ENCODE measurements at regions not wholly inside any gene's neighbourhood (a gene's known extent, or its start where the extent isn't known, plus 50 kb on each side); places are given as distances from the start of the nearest gene placed in this dataset.

DNA sequence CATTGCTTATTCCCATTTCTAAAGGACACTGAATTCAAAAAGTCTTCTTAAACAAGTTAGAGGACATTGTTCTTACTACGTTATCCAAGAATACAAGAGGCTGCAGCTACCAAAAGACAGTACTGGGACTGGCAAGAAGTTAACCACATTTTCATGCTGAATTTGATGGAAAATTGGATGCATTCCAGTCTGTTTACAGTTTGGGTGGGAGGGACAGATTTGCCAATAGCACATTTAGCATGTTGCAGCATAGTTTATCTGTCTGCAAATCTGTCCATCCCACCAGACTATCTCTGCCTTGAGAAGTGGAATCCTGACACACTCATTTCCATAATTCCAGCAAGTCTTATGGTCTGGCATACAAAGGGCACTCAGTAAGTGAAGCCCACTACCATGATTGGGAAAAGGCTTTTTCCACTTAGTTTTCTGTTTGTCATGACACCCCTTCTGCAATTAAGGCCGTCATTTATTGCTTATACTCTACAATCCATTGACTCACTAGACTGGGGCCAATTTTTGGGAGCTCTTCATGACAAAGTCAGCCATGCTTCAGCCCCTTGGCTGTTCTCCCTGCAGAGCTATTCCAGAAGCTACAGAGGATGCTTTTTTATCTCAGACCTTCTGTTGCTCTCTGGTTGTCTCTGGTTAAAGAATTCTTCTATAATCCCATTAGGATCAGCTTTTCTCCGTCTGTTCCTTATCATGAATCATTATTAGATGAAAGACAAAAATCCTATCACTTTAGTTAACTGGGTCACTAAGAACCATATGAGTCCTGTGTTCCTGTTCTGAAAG lies 355.8 kb upstream of the PTBP2 start:
- no peak overlapping the region for H3K4me3 Mint-ChIP-seq
- H3K27ac Mint-ChIP-seq: no peak overlapping the region
- peaks cover 17% of the 10 kb centered on the region for H3K4me1 Mint-ChIP-seq (ENCODE audit: low read depth)
- H3K36me3 Mint-ChIP-seq (ENCODE audit: low read depth): peaks cover 4% of the 10 kb centered on the region
- peaks cover 4% of the 10 kb centered on the region for H3K27me3 Mint-ChIP-seq
- H3K9me3 Mint-ChIP-seq: peaks cover 7% of the 10 kb centered on the region

DNA sequence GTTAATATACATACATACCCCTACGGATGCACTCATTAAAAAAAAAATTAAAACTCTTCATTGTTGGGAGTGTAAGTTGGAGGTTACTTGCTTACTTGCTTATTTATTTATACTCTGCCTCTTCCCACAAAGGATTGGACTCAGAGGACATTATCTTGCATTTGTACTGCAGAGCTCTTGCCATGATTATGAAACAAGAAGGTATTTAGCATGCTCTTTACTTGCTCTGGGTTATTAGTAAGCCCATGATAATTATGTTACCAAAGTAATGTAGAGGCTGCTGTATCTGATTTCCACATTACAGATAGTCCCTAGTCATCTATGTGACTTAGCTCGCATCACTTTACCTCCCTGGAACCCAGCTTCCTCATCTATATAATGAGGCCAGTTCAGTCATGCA lies 355.1 kb upstream of the PTBP2 start:
- H3K4me1 Mint-ChIP-seq (ENCODE audit: low read depth): peaks cover 17% of the 10 kb centered on the region
- H3K36me3 Mint-ChIP-seq (ENCODE audit: low read depth): peaks cover 4% of the 10 kb centered on the region
- no peak overlapping the region for H3K27ac Mint-ChIP-seq
- peaks cover 4% of the 10 kb centered on the region for H3K27me3 Mint-ChIP-seq
- H3K9me3 Mint-ChIP-seq: peaks cover 7% of the 10 kb centered on the region
- H3K4me3 Mint-ChIP-seq: no peak overlapping the region

DNA sequence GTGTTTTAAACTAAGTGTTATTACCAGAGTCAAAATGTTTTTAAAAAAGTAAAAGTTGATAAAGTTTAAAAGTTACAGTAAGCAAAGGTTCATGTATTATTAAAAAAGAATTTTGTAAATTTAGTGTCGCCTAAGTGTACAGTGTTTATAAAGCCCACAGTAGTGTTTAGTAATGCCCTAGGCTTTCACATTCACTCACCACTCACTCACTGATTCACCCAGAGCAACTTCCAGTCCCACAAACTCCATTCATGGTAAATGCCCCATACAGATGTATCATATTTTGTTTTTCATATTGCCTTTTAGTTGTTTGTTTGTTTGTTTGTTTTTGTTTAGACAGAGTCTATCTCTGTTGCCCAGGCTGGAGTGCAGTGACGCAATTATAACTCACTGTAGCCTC lies 353.8 kb upstream of the PTBP2 start:
- Mint-ChIP-seq H3K36me3 (ENCODE audit: low read depth) (peaks cover 1% of the 10 kb centered on the region), H3K4me3 (no peak overlapping the region), H3K9me3 (peaks cover 2% of the 10 kb centered on the region), H3K27ac (no peak overlapping the region), H3K27me3 (peaks cover 1% of the 10 kb centered on the region), H3K4me1 (ENCODE audit: low read depth) (peaks cover 7% of the 10 kb centered on the region)

DNA sequence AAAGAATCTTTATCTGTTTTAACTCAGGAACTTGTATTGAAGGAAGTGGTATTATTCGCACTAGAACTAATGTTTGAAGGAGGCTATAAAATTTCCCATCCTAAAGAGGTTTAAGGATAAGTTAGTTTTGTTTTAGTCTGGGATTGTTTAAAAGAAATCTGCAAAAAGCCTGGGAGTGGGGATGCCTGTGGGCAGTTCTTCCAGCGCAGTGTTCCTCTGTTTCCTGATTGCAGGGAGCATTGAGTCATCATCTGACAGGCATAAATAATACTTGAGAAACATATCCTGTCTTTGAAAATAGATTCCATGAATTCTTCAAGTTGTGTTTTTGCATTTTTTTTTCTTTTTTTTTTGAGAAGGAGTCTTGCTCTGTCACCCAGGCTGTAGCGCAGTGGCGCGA lies 350.8 kb upstream of the PTBP2 start:
- Mint-ChIP-seq H3K4me1 (ENCODE audit: low read depth) (no peaks in the 10 kb centered on the region), H3K27ac (no peak overlapping the region), H3K36me3 (ENCODE audit: low read depth) (no peaks in the 10 kb centered on the region), H3K4me3 (no peak overlapping the region), H3K27me3 (no peaks in the 10 kb centered on the region), H3K9me3 (no peaks in the 10 kb centered on the region)

- no peak overlapping the region for H3K27ac Mint-ChIP-seq
- no peak overlapping the region for H3K4me3 Mint-ChIP-seq
- H3K36me3 Mint-ChIP-seq (ENCODE audit: low read depth): no peaks in the 10 kb centered on the region
- no peaks in the 10 kb centered on the region for H3K4me1 Mint-ChIP-seq (ENCODE audit: low read depth)
- H3K9me3 Mint-ChIP-seq: no peaks in the 10 kb centered on the region
- no peaks in the 10 kb centered on the region for H3K27me3 Mint-ChIP-seq
Measured at GRCh38 chr1:96372881-96373280, 348.7 kb upstream of the PTBP2 start.

DNA sequence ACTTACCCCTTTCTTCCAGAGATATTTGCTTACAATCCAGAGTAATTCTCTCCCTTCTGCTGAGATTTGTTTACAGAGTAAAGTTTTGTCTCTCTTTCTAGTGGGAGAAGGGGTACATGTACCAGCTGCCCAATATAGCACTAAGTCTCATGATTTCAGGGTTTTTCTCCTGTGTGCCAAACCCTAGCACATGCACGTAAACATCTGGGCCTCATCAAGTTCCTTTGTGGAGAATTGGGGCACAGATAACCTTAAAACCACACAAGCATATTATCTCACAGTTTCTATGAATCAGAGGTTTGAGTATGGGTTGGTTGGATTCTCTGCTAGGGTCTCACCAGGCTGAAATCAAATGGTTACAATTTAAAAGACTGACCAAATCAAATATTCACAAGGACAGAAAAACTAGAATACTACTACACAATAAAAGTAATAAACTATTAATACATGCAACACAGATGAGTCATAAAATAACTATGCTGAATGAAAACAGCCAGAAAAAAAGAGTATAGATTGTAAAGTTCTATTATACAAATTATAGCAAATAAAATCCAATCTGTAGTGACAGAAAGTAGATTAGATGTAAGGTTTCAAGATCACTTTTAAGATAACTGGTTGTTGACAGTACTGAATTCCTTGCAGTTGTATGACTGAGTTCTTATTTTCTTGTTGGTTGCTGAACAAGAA lies 347.4 kb upstream of the PTBP2 start:
- Mint-ChIP-seq H3K36me3 (ENCODE audit: low read depth) (no peaks in the 10 kb centered on the region), H3K4me1 (ENCODE audit: low read depth) (no peaks in the 10 kb centered on the region), H3K27me3 (no peaks in the 10 kb centered on the region), H3K4me3 (no peak overlapping the region), H3K27ac (no peak overlapping the region), H3K9me3 (no peaks in the 10 kb centered on the region)

- no peak overlapping the region for H3K4me3 Mint-ChIP-seq
- no peaks in the 10 kb centered on the region for H3K4me1 Mint-ChIP-seq (ENCODE audit: low read depth)
- no peak overlapping the region for H3K27ac Mint-ChIP-seq
- no peaks in the 10 kb centered on the region for H3K9me3 Mint-ChIP-seq
- no peaks in the 10 kb centered on the region for H3K27me3 Mint-ChIP-seq
- H3K36me3 Mint-ChIP-seq (ENCODE audit: low read depth): no peaks in the 10 kb centered on the region
Measured at GRCh38 chr1:96376846-96377245, 344.7 kb upstream of the PTBP2 start.

- no peaks in the 10 kb centered on the region for H3K36me3 Mint-ChIP-seq (ENCODE audit: low read depth)
- peaks cover 16% of the 10 kb centered on the region for H3K9me3 Mint-ChIP-seq
- no peaks in the 10 kb centered on the region for H3K27me3 Mint-ChIP-seq
- H3K4me1 Mint-ChIP-seq (ENCODE audit: low read depth): no peaks in the 10 kb centered on the region
- H3K4me3 Mint-ChIP-seq: no peak overlapping the region
- H3K27ac Mint-ChIP-seq: no peak overlapping the region
Measured at GRCh38 chr1:96384611-96385010, 337.0 kb upstream of the PTBP2 start.

DNA sequence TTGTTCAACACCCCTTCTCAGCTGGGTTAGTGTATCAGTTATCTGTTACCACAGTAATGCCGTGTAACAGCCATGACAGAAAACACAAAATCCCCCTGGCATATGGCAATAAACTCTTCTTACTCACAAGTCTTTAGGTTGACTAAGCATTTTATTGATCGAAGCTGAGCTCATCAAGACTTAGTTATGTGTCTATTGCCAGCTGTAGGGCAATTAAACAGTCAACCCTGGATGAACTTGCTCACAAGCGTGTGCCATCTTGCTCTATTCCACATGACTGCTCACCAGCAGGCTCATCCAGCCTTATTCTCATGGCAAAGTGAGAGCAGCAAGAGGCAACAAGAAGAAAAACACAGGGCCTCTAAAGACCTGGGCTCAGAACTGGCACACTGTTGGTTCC lies 333.8 kb upstream of the PTBP2 start:
- Mint-ChIP-seq H3K9me3 (peaks cover 10% of the 10 kb centered on the region), H3K27me3 (no peaks in the 10 kb centered on the region), H3K4me3 (no peak overlapping the region), H3K4me1 (ENCODE audit: low read depth) (no peaks in the 10 kb centered on the region), H3K27ac (no peak overlapping the region), H3K36me3 (ENCODE audit: low read depth) (no peaks in the 10 kb centered on the region)

DNA sequence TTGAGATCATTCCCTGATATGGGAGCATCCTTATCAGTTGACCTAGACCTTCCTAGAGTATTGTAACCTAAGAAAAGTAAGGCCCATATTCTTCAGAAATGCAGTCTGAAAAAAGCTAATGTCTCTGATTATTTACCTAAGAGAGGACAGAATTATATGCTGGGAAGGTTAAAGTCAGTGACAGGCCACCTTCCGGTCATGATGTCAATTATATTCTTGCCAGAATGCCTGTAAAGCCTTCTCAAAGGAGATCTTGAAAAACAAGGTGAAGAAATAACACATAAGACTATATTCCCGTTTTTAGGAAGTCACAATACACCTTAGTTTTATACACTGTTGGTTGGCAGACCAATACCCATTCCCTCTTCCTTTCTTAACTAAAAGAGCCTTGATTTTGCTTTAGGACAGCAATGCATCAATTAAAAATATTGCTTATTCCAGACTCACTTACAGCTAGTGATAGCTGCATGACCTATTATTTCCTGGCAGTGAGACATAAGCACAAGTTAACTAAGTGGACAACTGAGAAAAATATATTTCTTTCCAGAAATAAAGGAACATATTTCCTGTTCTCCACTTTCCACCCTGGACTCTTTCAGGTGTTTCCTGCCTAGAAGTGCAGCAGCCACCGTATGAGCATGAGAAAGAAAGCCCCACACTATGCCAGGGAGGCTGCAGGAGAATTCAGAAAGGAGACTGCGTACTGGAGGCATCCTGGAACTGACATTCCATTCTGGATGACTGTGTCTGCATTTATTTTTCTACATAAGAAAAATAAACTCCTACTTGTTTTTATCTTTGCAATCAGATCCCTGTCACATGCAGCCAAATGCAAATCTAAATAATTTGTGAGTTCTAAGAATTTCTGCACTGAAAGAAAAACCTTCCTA lies 332.9 kb upstream of the PTBP2 start:
- no peak overlapping the region for H3K4me3 Mint-ChIP-seq
- H3K36me3 Mint-ChIP-seq (ENCODE audit: low read depth): no peaks in the 10 kb centered on the region
- no peaks in the 10 kb centered on the region for H3K27me3 Mint-ChIP-seq
- no peaks in the 10 kb centered on the region for H3K4me1 Mint-ChIP-seq (ENCODE audit: low read depth)
- peaks cover 7% of the 10 kb centered on the region for H3K9me3 Mint-ChIP-seq
- no peak overlapping the region for H3K27ac Mint-ChIP-seq

DNA sequence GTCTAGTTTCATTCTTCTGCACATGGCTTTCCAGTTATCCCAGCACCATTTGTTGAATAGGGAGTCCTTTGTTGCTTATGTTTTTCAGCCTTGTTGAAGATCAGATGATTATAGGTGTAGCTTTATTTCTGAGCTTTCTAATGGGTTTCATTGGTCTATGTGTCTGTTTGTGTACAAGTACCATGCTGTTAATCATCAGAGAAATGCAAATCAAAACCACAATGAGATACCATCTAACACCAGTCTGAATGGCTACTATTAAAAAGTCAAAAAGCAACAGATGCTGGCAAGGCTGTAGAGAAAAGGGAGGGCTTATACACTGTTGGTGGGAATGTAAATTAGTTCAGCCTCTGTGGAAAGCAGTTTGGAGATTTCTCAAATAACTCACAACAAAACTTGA lies 321.5 kb upstream of the PTBP2 start:
- Mint-ChIP-seq H3K9me3 (peaks cover 6% of the 10 kb centered on the region), H3K27ac (no peak overlapping the region), H3K4me1 (ENCODE audit: low read depth) (no peaks in the 10 kb centered on the region), H3K27me3 (no peaks in the 10 kb centered on the region), H3K36me3 (ENCODE audit: low read depth) (no peaks in the 10 kb centered on the region), H3K4me3 (no peak overlapping the region)

DNA sequence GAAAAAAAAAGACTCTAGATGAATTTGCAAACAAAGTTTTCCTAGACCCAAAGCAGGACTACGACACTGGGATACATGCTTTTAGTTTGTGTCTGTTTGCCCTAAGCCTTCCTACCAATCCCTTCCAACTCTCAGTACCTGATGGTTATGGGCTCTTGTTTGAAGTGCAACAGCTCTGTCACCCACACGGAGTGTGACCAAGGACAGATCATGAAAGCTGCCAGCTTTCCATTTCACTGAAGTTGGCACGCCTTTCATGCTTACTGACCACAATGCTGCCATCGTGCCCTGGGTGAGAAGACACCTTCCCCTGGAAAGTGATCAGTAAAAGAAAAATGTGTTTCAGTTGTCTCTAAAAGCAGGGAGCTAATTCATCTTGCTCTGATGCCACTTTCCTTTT lies 312.5 kb upstream of the PTBP2 start:
- Mint-ChIP-seq H3K27ac (no peak overlapping the region), H3K4me1 (ENCODE audit: low read depth) (no peaks in the 10 kb centered on the region), H3K27me3 (no peaks in the 10 kb centered on the region), H3K4me3 (no peak overlapping the region), H3K9me3 (no peaks in the 10 kb centered on the region), H3K36me3 (ENCODE audit: low read depth) (no peaks in the 10 kb centered on the region)

DNA sequence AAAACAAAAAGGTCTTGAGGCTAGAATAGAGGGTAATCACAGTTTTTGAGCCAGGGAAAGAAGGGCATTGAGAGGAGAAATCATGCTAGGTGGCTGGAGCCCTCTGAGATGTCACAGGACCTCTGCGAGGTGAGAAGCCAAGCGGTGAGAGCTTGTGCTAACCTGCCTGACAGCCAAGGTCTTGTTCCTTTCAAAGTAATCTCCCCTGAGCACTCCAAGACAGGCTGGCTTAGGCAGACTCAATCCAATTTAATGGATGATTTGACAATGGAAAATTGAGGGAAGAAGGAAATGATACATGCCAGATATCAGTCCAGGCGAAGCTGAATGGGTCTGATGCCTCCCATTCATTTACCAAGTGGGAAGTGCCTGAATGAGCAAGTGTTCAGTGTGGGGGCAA lies 311.9 kb upstream of the PTBP2 start:
- H3K4me1 Mint-ChIP-seq (ENCODE audit: low read depth): no peaks in the 10 kb centered on the region
- H3K4me3 Mint-ChIP-seq: no peak overlapping the region
- no peak overlapping the region for H3K27ac Mint-ChIP-seq
- H3K36me3 Mint-ChIP-seq (ENCODE audit: low read depth): no peaks in the 10 kb centered on the region
- no peaks in the 10 kb centered on the region for H3K9me3 Mint-ChIP-seq
- H3K27me3 Mint-ChIP-seq: no peaks in the 10 kb centered on the region

GRCh38 chr1:96411006-96411405 lies 310.6 kb upstream of the PTBP2 start:
- Mint-ChIP-seq H3K9me3 (no peaks in the 10 kb centered on the region), H3K27ac (no peak overlapping the region)

DNA sequence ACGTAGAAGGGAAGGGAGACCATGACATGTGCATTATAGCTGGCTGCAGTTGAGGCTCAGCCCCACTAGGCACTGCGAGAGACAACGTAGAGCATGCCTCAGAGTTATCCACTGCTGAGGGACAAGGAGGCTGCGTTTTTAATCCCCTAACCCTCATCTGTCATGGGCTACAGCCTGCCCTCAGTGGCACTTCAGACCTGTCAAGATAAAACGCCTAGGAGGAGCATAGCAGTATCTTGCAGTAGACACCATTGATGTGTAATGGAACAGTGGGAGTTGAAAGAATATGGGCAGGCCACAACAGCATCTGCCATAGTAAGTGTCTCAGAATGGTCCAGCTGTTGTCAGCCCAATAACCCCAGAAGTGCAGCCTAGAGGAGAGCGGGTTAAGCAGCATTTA lies 307.0 kb upstream of the PTBP2 start:
- Mint-ChIP-seq H3K4me1 (ENCODE audit: low read depth) (no peaks in the 10 kb centered on the region), H3K9me3 (no peaks in the 10 kb centered on the region), H3K4me3 (no peak overlapping the region), H3K36me3 (ENCODE audit: low read depth) (no peaks in the 10 kb centered on the region), H3K27me3 (no peaks in the 10 kb centered on the region), H3K27ac (no peak overlapping the region)

More at GRCh38 chr1:96411006-96411405, 310.6 kb upstream of the PTBP2 start:
- Mint-ChIP-seq H3K36me3 (ENCODE audit: low read depth) (no peaks in the 10 kb centered on the region), H3K4me3 (no peak overlapping the region), H3K4me1 (ENCODE audit: low read depth) (no peaks in the 10 kb centered on the region), H3K27me3 (no peaks in the 10 kb centered on the region)

Data from stimulated activated naive CD8-positive, alpha-beta T cell treated with anti-CD3 and anti-CD28 coated beads, Interleukin-15, Interleukin-2, amounts not matched to agents 100 ng/mL and 50 ng/mL, for 24 hours (primary cell).